GM11168 (cell line): ENCODE measurements at regions not wholly inside any gene's neighbourhood (a gene's known extent, or its start where the extent isn't known, plus 50 kb on each side); places are given as distances from the start of the nearest gene placed in this dataset.
"Not testable (repeated sequence)": the region's sequence is repeated elsewhere in the genome, so short reads cannot be mapped to it uniquely, and the experiment has no call there.

Experiments used
- in situ Hi-C: fragments of 300-500 bp; cut with MboI; formaldehyde crosslinking; loops from one replicate; pipeline ENCODE4 v1.12.0; 2022; ENCODE audit warnings: low sequenced_read_pairs; ENCODE audit not compliant: unreplicated experiment

DNA sequence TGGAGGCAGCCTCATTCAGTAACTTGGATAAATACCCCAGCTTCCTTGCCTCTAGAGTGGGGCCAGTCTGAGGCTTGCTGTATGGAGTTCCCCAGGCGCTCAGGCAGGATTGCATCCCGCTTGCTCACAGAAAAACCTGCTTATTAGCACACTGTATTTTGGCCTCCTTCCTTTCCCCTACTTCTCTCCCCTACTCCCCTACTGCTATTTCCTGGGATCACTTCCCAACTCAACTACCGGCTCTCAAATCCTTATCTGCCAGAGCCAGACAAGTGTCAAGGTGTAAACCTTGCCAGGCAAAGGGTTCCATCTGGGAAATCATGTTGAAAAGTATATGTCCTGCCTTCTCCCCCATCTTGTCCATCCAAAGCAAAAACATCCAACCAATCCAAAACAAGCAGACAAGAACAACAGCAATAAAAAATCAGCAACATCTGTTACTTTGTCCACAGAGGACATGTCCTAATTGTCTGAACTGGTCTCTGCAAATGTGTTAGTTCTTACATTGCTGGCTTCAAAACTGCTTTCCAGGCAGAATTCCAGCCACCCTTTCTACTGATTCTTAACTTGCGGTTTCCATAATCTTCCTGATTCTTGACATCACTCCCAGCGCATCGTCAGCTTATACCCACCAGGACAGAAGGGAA lies 164.1 kb upstream of the SEMA6A start:
- in situ Hi-C loops, result no loop called here

DNA sequence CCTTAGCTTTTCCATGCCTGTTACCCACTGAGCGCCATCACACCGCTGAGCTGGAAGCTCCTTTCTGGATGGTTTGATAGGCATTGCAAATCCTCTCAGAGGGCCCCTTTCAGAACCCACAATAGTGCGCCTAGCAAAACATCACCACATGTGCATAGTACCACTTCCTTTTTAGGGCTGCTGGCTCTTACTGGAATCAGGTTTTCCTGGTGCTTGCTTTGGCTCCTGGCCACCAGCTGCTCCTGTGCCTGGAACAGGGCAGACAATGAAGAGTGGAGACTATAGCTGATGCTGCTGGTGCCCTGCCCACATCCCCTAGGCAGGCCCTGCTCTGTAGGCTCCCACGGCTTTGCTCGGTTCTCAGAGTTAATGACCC lies 163.6 kb upstream of the SEMA6A start:
- in situ Hi-C loops, result no loop called here

DNA sequence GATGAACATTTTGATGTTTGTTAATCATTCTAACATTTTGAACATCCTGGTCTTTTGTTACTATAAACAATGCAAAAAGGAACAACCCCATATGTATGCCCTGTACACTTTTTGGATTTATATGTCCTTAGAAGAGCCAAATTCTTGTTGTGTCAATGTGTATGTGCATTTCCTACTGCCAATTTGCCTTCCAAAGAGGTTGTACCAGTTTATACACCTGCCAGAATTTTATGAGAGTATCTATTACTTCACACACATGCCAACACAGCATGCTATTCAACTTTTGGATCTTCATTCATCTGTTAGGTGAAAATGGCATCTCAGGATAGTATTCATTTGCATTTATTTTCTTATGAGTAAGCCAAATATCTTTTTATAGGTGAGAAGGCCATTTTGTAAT lies 162.0 kb upstream of the SEMA6A start:
- in situ Hi-C loops, result no loop called here

DNA sequence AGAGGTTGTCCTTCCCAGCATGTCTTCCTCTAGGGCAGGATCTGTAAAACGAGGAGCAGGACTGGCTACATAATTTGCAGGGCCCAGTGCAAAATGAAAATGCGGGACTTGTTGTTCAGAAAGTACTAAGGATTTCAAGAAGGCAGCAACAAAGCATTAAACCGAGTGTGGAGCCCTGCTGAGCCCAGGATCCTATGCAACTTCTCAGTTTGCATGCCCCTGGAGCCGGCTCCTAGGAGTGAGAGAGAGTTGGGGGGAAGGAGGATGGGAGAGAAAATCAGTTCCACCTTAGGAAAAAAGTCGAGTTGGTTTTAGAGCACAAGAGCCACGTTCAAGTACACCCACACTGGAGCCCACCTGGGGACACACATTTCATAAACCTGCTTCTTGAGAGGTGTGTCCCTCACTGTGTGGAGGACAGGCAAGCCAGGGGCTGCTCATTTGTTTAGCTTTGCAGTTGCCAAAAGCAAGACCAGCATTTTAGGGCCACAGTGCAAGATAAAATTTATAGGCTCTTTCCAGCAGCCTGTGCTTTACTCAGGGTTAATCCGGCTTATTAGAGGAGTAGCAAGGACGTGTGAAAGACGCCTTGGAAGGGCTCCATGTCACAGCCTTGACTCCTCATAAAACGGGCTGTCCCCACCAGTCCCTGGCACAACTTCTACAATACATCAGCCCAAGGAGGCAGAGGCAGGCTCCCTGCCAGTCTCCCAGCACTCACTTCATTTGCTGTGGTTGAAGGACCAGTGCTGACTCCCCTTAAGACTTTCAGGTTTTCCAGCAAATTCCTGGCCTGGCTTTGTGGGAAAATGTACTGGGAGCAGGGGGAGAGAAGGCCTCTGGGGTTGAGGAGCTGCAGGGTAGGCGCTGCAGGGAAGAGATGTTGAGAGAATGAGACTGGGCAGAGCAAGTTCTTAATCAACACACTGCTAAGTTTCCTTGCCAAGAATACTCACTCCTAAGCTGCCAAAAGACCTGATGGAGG lies 159.7 kb upstream of the SEMA6A start:
- in situ Hi-C loops, result no loop called here

DNA sequence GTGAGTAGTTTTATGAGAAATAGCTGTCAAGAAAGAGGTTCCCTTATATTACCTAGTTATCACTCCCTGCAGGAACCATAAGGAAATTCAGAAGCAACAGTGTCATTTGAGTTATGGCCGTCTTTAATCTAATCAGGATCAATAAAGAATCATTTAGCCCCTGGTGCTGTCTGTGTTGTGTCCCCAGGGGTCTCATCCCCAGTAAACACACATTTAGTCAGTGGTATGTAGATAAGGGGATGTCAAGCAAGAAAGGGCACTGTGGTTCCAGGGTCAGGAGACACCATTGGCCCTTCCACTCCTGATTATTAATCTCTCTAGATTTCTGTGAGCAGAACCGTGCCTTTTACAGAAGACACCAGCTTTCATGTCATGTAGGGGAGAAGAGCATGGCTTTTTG lies 158.0 kb upstream of the SEMA6A start:
- in situ Hi-C loops, result no loop called here

DNA sequence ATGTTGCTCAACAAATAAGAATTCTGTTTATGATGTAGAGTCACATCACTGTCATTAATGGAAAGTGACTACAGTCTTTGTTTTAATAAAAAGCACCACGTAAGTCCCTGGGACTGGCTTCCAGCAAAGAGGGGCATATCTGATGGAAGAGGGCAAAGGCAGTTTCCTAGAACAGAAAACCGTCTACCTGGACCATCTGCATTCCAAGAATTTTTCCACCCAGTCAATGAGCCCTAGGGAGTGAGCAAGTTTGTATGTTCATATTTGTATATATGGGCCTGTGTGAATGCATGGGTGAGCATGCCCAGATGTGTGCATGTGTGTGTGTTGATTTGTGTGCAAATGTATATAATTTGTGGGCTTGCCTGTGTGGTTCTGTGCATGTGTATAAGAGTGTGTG lies 156.8 kb upstream of the SEMA6A start:
- in situ Hi-C loops, result no loop called here

DNA sequence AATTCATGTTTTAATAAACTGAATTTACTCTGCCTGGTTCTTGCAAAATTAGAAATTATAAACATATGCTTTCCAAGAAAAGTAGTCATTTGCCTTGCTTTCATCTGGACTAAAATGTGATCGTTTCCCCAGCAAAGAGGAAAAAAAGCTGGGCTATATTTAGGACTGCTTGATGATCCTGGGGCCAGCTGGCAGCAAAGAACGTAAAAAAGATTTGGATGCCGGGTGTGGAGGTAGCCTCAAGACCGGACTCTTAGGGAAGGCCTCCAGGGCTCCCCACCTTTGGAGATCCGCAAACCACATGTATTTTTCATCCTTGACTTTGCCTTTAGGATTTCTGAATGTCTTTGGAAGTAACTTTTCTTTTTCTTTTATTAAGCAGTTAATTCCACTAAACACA lies 156.1 kb upstream of the SEMA6A start:
- in situ Hi-C loops, result no loop called here

DNA sequence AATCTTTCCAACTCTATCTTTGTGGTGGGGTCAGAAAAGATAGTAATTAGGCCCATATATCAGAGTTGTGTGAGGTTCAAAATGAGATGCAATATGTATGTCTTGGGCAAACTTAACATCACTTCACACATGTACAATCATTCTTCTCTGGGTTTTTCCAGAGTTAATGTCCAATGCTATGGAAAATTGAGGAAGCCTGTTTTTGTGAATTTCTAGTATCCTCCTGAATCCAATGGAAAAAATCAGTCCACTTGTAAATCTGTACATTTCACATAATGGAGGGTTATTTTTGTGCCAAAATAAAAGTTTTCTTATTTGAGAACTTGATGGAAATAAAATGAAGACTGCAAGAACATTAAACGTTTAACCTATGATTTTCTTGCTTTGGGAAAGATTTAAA lies 155.6 kb upstream of the SEMA6A start:
- in situ Hi-C loops, result no loop called here

DNA sequence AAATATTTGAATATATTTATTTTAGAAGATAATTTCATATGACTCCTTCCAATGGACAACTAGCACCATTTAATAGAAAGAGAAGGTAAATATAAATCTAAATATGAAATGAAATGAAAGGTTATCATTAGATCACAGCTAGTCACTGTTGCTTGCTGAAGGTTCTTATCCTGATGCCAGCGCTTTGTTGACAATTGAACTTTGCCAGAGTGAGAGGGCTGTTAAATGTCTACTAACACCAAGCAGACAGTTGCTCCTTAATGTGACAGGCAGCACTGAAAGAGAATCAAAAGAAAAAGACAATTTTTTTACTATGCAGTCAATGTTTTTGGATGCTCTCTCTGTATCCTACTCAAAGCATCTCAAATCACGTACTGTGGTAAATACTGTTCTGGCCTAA lies 152.6 kb upstream of the SEMA6A start:
- in situ Hi-C loops, result no loop called here

DNA sequence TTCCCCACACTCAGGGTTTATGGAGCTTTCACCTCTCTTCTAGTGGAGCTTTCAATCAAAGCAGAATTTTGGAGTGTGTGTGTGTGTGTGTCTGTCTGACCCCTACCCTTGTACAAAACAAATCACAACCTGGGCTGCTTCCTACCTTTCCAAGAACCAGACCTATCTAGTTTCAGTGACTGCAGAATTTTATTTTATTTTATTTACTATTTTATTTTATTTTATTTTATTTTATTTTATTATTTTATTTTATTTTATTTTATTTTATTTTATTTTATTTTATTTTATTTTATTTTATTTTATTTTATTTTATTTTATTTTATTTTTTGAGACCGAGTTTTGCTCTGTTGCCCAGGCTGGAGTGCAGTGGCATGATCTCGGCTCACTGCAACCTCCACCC lies 151.6 kb upstream of the SEMA6A start:
- in situ Hi-C loops, result not testable (repeated sequence)

DNA sequence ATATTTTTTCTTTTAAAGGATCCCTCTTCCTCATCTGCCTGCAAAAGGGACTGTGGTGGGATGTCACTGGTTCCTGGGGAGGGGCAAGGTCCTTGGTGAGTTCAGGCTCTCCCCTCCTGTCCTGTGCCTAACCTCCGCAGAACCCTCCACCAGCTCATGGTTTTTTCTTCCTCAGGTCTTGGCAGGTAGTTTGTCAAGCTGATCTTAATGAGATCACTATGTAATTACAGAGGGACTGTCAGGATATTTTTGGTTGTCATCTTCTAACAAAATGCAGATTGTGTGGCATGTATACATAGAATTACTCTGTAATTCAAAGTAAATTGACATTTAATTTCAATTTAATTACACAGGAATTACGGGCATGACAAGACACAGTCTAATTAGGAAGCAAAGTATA lies 150.3 kb upstream of the SEMA6A start:
- in situ Hi-C loops, result no loop called here

DNA sequence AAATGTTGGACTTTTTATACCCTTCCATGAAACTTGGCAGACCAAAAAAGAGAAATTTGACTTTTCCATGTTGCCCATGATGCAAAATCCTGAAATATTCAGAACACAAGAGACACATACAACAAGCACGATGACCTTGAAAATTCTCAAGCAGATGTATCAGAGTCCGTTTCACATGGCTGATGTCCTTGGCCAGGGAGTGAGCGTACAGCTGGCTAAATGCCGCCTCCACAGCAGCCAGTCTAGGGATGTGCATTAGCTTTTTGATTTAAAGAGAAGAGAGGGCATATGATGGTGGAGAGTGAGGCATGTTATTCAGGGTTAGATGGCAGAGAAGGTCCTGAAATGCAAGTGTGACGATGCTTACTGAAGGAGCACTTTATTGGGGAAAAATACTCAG lies 148.0 kb upstream of the SEMA6A start:
- in situ Hi-C loops, result no loop called here

DNA sequence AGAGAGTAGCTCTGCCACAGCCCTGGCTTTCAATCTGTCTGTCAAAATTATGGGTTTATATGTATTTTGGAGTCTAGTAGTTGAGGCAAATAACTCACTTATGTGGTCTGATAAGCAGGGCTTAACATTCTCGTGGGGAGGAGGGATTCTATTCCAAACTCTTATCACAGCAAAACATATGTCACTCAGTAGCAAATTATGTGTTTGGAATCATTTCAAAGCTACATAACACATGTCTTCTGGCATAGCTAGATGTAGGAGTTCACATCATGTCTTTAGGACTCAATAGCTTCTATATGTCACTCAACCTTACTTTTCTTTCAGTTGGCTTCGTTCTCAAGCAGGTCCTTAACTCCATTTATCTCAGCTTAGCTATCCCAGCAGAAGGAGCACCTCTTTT lies 144.5 kb upstream of the SEMA6A start:
- in situ Hi-C loops, result no loop called here

DNA sequence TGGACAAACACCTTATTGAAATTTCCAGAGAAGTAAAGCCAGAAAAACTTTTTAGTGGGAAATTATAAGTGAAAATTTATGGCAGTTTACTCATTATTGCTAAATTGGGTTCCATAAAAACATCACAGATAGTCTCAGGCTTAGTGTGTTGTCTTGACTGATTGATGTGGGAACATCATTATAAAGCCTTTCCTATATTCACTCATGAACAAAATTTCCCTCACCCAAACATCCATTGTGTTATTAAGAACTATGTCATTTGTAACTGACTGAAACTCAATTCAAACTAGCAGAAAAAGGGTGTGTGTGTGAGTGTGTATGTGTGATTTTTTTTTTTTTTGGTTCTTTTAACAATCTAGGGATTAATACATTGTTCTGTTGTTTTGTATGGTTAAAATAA lies 143.7 kb upstream of the SEMA6A start:
- in situ Hi-C loops, result no loop called here

DNA sequence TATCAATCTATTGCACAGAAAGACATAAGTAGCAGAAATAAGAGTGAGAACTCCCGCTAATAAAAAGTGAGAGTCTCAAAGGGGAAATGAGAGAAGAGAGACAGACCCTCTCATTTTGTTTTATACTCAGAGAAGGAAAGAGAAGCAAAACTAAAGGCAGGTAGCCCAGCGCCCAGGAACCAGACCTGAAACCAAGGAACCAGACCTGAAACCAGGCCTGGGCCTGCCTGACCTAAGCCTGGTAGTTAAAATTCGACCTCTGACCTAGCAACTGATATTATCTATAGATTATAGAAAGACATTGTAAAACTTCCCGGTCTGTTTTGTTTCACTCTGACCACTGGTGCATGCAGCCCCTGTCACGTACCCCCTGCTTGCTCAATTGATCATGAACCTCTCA lies 134.5 kb upstream of the SEMA6A start:
- in situ Hi-C loops, result no loop called here

DNA sequence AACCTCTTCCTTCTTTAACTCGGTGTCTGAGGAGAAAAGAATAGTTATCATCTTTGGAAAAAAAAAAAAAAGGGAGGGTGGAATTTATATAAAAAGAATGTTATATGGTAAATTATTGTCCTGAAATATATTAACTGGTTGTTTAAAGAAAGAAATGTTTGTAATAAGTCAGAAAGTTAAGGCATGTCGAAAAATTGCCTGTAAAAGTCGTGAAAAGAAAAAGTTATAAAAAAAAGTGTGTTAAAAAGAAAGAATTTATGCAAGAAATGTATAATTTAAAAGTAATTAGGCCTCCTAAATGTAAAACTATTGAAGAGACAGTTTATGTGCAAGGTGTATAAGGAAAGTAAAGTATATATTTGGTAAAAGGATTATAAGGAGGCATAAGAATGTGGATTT lies 130.5 kb upstream of the SEMA6A start:
- in situ Hi-C loops, result not testable (repeated sequence)

DNA sequence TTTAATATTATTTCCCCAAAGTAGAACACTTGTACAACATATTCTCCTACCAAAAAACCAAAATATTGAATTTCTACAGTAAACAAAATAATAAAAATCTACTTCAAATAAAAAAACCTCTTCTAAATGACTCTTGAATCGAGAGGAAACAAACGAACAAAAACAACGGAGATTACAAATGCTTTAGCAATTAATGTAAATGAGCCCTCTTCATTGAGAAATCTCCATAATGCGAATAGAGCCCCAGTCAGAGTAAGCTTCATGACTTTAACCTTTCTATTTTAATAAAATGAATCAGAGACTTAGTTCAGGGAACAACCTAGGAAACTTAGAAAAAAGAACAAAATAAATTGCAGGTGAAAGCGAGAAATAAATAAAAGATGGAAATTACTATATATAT lies 129.3 kb upstream of the SEMA6A start:
- in situ Hi-C loops, result no loop called here

DNA sequence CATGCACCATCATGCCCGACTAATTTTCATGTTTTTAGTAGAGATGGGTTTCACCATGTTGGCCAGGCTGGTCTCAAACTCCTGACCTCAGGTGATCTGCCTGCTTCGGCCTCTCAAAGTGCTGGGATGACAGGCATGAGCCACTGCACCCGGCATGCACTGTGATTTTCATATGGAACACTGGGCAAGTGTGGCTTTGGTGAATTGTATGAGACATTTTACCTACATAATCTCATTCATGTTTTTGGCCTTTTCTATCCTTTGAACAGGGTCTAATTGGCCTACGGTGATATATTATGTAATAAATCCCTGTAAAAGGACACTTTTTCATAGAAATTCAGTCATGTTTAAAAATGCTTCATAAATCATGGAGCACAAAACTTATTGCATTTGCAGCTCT lies 128.7 kb upstream of the SEMA6A start:
- in situ Hi-C loops, result no loop called here

DNA sequence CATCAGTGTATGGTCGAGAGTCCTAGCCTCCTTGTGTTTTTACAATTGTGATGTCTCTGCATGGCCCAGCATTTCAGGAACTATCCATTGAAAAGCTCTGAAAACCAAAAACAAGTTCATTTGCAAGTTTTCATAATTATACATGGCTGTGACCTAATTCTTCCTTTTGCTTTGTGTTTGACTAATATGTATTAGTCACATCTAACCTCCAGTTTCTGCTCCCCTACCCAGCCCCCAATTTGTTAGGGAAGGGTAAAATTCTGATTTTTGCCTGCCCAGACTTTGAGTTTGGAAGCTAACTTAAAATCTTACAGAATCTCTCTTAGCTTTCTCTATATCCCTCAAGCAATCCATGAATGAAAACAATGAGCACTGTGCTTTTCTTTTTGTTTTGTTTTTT lies 128.2 kb upstream of the SEMA6A start:
- in situ Hi-C loops, result no loop called here

DNA sequence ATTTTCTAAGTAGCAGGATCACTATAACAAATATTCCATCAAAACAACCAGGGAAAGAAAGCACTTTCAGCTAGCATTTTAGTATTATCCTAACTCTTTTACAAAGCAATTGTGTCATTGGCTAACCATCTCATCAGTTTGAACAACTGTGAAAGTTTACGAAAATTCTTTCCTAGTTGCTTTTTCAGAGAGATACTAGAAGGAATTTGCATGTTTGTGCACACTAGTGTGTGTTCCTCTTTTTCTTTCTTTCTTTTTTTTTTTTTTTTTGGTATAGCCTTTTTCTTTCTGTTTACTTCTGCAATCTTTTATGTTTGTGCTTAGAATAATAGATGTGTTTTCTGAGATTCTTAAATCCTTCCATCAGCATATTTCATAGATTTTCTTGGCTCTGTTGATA lies 124.7 kb upstream of the SEMA6A start:
- in situ Hi-C loops, result no loop called here

DNA sequence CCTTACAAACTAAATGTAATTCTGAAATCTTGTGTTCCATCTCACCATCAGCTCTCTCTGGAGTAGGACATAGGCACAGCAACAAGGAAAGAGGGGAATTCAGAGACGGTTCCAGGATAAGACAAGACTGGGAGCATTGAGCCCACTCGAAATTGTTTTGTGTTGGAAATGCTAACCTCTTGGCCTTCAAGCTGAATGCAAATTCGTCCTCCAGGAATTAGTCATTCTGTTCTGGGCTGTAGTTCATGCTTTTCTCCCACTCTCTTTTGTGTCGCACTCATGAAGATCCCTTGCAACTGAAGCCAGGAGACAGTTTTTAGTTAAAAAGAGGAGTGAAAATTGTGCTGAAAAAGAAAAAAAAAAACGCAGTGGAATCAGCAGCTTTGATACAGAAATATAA lies 121.7 kb upstream of the SEMA6A start:
- in situ Hi-C loops, result no loop called here

DNA sequence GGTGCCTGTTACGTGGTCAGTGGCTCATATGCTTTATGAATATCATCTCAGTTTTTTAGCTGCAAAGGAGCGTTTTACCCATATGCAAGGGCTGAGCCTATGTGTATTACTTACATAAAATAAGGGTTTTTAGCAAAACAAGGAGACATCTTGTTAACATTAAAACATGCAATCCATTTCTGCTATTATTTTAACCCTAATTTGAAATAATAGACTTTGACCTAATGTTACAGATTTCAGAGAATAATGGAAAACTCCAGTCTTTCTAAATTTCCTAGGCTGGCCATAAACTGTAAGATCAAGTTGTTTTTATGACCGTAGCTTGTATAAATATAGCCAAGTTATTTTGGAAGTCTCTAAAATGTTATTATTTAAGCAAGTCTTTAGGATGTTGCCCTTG lies 121.1 kb upstream of the SEMA6A start:
- in situ Hi-C loops, result no loop called here
